ENCODE measurements at regions not wholly inside any gene's neighbourhood (a gene's known extent, or its start where the extent isn't known, plus 50 kb on each side); places are given as distances from the start of the nearest gene placed in this dataset.

GRCh38 chr6:44635486-44635885, 248.0 kb downstream of the CDC5L start:
- Histone ChIP-seq H4K91ac (ENCODE audit: insufficient read length, low read depth, low read length) (no peak overlapping the region), H3K9ac (ENCODE audit: extremely low read depth, insufficient read length, low read length) (no peak overlapping the region), H3K79me2 (ENCODE audit: insufficient read depth, low read length) (no peaks in the 10 kb centered on the region), H2BK20ac (ENCODE audit: low read depth, low read length, poor library complexity, severe bottlenecking) (no peak overlapping the region), H4K8ac (replicated peaks; ENCODE audit: insufficient read length, low read depth, low read length) (no peak overlapping the region), H2AK5ac (ENCODE audit: insufficient read length, low read length) (no peak overlapping the region), H2BK15ac (ENCODE audit: low read depth, low read length) (no peak overlapping the region), H3K27ac (ENCODE audit: insufficient read length, low read depth, low read length) (no peak overlapping the region), H2BK12ac (ENCODE audit: insufficient read length, low read depth, low read length) (no peak overlapping the region), H3K79me1 (ENCODE audit: insufficient read depth, low read depth, low read length, poor library complexity, severe bottlenecking) (no peaks in the 10 kb centered on the region), H3K9me3 (ENCODE audit: control insufficient read depth, low read depth, low read length) (no peaks in the 10 kb centered on the region), H2BK5ac (ENCODE audit: insufficient read length, low read length) (no peak overlapping the region), H3K56ac (ENCODE audit: insufficient read length, low read depth, low read length) (no peak overlapping the region), H4K20me1 (ENCODE audit: control insufficient read depth, insufficient read depth, insufficient read length) (no peaks in the 10 kb centered on the region), H3K14ac (ENCODE audit: insufficient read depth, low read length) (no peak overlapping the region), H3K23ac (ENCODE audit: insufficient read length, low read depth, low read length) (no peak overlapping the region), H3K4ac (ENCODE audit: low read depth, low read length) (no peak overlapping the region), H3K18ac (ENCODE audit: insufficient read length, low read depth, low read length) (no peak overlapping the region), H2AFZ (ENCODE audit: low read length) (no peak overlapping the region), H3K4me1 (ENCODE audit: insufficient read depth, low read length) (no peaks in the 10 kb centered on the region), H3K27me3 (ENCODE audit: insufficient read depth, low read length) (no peaks in the 10 kb centered on the region), H3K4me2 (ENCODE audit: insufficient read depth, insufficient read length, low read length) (no peak overlapping the region), H3T11ph (ENCODE audit: low read length) (no peak overlapping the region), H2BK120ac (ENCODE audit: low read depth, low read length, poor library complexity, severe bottlenecking) (no peak overlapping the region), H3K23me2 (ENCODE audit: insufficient read length, low read depth, low read length, poor library complexity, severe bottlenecking) (no peaks in the 10 kb centered on the region), H4K5ac (ENCODE audit: insufficient read length, low read depth, low read length) (no peak overlapping the region)
- no CpG with 5 or more reads among the region's 4 CpGs for WGBS (ENCODE audit: extremely low coverage, insufficient read length, low lambda C conversion rate)
- H3K36me3 Mint-ChIP-seq (ENCODE audit: insufficient read depth in 1 of 3, low read depth in 3 of 3) = no peaks in the 10 kb centered on the region
- H3K4me3 Mint-ChIP-seq = no peak overlapping the region
- H3K4me1 Mint-ChIP-seq = peaks cover 3% of the 10 kb centered on the region in 2 experiments; a peak in 3 of 4 replicates
- TF ChIP-seq CTCF (conservative IDR thresholded peaks at IDR 0.05) = no peak
- no peak overlapping the region for H3K27ac Mint-ChIP-seq
- no peaks in the 10 kb centered on the region; a peak in 1 of 5 replicates for H3K9me3 Mint-ChIP-seq
- H3K27me3 Mint-ChIP-seq (ENCODE audit: low read depth) = peaks cover 6% of the 10 kb centered on the region
- no peak for DNase-seq

All from H9 (cell line).